DND-41 (cell line): ENCODE measurements at regions not wholly inside any gene's neighbourhood (a gene's known extent, or its start where the extent isn't known, plus 50 kb on each side); places are given as distances from the start of the nearest gene placed in this dataset.

ENCODE experiments used
- ATAC-seq: fragments of 200-7000 bp; cut with Tn5 transposase; 3 replicates; pipeline ENCODE4 v1.9.1; 2021; ENCODE audit warnings: low read depth; ENCODE audit not compliant: insufficient read depth
- DNase-seq: peaks from one replicate; pipeline ENCODE4 v3.0.0-alpha.2; 2020
- H2AFZ ChIP-seq: 2 replicates; pipeline ENCODE4 v1.6.0; 2012; ENCODE audit warnings: low read depth, low read length
- H3K27ac ChIP-seq: 2 replicates; pipeline ENCODE4 v1.5.1; 2012; ENCODE audit warnings: low read length, inconsistent platforms
- H3K27me3 ChIP-seq: fragments of 200-600 bp; sonication (generic); 2 replicates; pipeline ENCODE4 v1.6.0; 2012; ENCODE audit warnings: low read length, mild to moderate bottlenecking, inconsistent platforms; ENCODE audit not compliant: insufficient read depth, poor library complexity
- H3K36me3 ChIP-seq: 2 replicates; pipeline ENCODE4 v1.5.1; 2012; ENCODE audit warnings: low read length, inconsistent platforms; ENCODE audit not compliant: insufficient read depth
- H3K4me1 ChIP-seq: 2 replicates; pipeline ENCODE4 v1.5.1; 2012; ENCODE audit warnings: mild to moderate bottlenecking, low read length; ENCODE audit not compliant: insufficient read depth
- H3K4me2 ChIP-seq: 2 replicates; pipeline ENCODE4 v1.6.0; 2012; ENCODE audit warnings: mild to moderate bottlenecking, moderate library complexity, low read length, inconsistent platforms; ENCODE audit not compliant: insufficient read depth
- H3K4me3 ChIP-seq, 2 experiments: fragments of 200-600 bp in 1 of 2; shearing (Covaris generic) in 1 of 2; 2 replicates each; pipeline ENCODE4 v1.5.1; 2012 to 2016; ENCODE audit warnings: inconsistent platforms in 2 of 2, low read length in 2 of 2, mild to moderate bottlenecking in 2 of 2, low read depth in 1 of 2, moderate library complexity in 1 of 2
- H3K79me2 ChIP-seq: 2 replicates; pipeline ENCODE4 v1.6.0; 2012; ENCODE audit warnings: low read length, inconsistent platforms; ENCODE audit not compliant: insufficient read depth
- H3K9ac ChIP-seq: 2 replicates; pipeline ENCODE4 v1.6.0; 2012; ENCODE audit warnings: low read depth, mild to moderate bottlenecking, inconsistent platforms, low read length, moderate library complexity
- H3K9me3 ChIP-seq: 2 replicates; pipeline ENCODE4 v1.5.1; 2012; ENCODE audit warnings: low read length, moderate library complexity, mild to moderate bottlenecking, inconsistent platforms; ENCODE audit not compliant: insufficient read depth, severe bottlenecking
- H4K20me1 ChIP-seq: 2 replicates; pipeline ENCODE4 v1.6.0; 2012; ENCODE audit warnings: low read length; ENCODE audit not compliant: insufficient read depth
- CTCF ChIP-seq: IDR thresholded peaks from 2 replicates; pipeline ENCODE4 v1.5.1; 2012; ENCODE audit warnings: borderline replicate concordance, low read length, moderate library complexity, mild to moderate bottlenecking; ENCODE audit not compliant: poor library complexity, severe bottlenecking; ENCODE audit errors: extremely low read depth
- EZH2 ChIP-seq: IDR thresholded peaks from 3 replicates; pipeline ENCODE4 v1.6.1; 2012; ENCODE audit warnings: borderline replicate concordance, low read depth, mild to moderate bottlenecking, moderate library complexity, low read length, inconsistent platforms; ENCODE audit not compliant: severe bottlenecking

- Histone ChIP-seq H3K4me3 (no peak overlapping the region), H2AFZ (no peak overlapping the region), H3K27me3 (no peaks in the 10 kb centered on the region), H3K4me2 (no peak overlapping the region), H3K4me1 (peaks cover 15% of the 10 kb centered on the region), H3K9ac (no peak overlapping the region), H3K9me3 (no peaks in the 10 kb centered on the region), H3K36me3 (no peaks in the 10 kb centered on the region), H3K79me2 (no peaks in the 10 kb centered on the region), H4K20me1 (no peaks in the 10 kb centered on the region), H3K27ac (no peak overlapping the region)
- DNase-seq (no peak), ATAC-seq (no peak)
- TF ChIP-seq EZH2 (no peak), CTCF (no peak)
These were observed 344.9 kb downstream of the ETS1 start for GRCh38 chr11:128242451-128242850.

GRCh38 chr11:128240546-128240945 is 346.8 kb downstream of the ETS1 start:
- no peaks in the 10 kb centered on the region for H3K79me2 ChIP-seq
- peaks cover 15% of the 10 kb centered on the region for H3K4me1 ChIP-seq
- no peaks in the 10 kb centered on the region for H3K9me3 ChIP-seq
- no peaks in the 10 kb centered on the region for H3K36me3 ChIP-seq
- ATAC-seq, result no peak
- H3K27ac ChIP-seq, result no peak overlapping the region
- no peak overlapping the region for H2AFZ ChIP-seq
- no peaks in the 10 kb centered on the region for H4K20me1 ChIP-seq
- no peak overlapping the region for H3K4me2 ChIP-seq
- H3K9ac ChIP-seq, result no peak overlapping the region
- TF ChIP-seq CTCF, result no peak
- TF ChIP-seq EZH2, result no peak
- H3K4me3 ChIP-seq, result no peak overlapping the region
- DNase-seq, result no peak
- H3K27me3 ChIP-seq, result no peaks in the 10 kb centered on the region

GRCh38 chr11:128239306-128239705 is 348.1 kb downstream of the ETS1 start:
- peak overlapping the region; percentile 7; the same call in 1 of the 2 replicates for H3K9ac ChIP-seq
- 0 out of 2 replicates have a peak overlapping the region, but pooled peaks have one; percentile 21 for H3K4me2 ChIP-seq
- peak overlapping the region; percentile 68 for H2AFZ ChIP-seq
- DNase-seq (peak; percentile 10), ATAC-seq (no peak; the same call in 1 of the 3 replicates)
- no peaks in the 10 kb centered on the region for H3K36me3 ChIP-seq
- peak overlapping the region; percentile 51 for H3K27ac ChIP-seq
- H3K9me3 ChIP-seq, result no peaks in the 10 kb centered on the region
- H3K27me3 ChIP-seq, result no peaks in the 10 kb centered on the region
- TF ChIP-seq EZH2 (no peak), CTCF (no peak)
- H3K79me2 ChIP-seq, result no peaks in the 10 kb centered on the region
- H3K4me1 ChIP-seq, result peaks cover 15% of the 10 kb centered on the region
- no peaks in the 10 kb centered on the region for H4K20me1 ChIP-seq
- no peak overlapping the region for H3K4me3 ChIP-seq
